ENCODE measurements at regions not wholly inside any gene's neighbourhood (a gene's known extent, or its start where the extent isn't known, plus 50 kb on each side); places are given as distances from the start of the nearest gene placed in this dataset.
A peak's percentile ranks its signal among the peaks of the same experiment; 100 is the strongest.

DNA sequence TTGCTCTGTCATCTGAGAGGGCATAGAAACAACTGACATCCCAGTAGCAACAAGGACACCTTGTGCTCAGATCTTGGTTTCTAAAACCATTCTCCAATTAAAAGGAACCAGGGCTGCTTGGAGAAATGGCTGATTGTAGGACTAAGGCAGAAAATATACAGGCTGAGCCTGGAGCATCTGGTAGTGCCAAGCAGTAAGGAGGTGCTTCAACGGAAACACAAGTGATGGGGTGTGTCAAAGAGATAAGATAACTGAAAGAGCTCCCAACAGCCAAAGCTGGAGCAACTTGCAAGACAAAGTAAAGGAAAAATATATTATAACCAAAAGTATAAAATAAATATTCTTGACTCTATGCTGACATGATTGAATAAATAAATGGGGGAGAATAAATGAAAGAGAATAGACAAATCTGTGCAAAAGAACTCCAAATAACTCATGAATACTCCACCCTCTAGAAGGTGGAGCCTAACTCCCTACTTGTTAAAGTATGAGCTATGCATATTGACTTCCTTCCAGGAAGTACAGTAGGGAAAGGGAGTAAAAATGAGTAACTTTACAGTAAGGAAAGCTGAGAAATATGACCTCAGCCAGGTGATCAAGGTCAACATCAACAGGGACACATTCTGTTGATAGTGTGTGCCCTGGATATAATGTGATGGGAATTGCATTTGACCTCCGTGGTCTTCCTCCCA, 162.4 kb downstream of the NOC3L start:
- DNase-seq (no peak), ATAC-seq (peak; percentile 87)
- Histone ChIP-seq H3K36me3 (ENCODE audit: low read depth) (no peaks in the 10 kb centered on the region), H3K4me1 (ENCODE audit: low read depth) (no peaks in the 10 kb centered on the region), H3K9me3 (no peaks in the 10 kb centered on the region), H3K4me3 (no peak overlapping the region)
- TF ChIP-seq, protein P1, sequence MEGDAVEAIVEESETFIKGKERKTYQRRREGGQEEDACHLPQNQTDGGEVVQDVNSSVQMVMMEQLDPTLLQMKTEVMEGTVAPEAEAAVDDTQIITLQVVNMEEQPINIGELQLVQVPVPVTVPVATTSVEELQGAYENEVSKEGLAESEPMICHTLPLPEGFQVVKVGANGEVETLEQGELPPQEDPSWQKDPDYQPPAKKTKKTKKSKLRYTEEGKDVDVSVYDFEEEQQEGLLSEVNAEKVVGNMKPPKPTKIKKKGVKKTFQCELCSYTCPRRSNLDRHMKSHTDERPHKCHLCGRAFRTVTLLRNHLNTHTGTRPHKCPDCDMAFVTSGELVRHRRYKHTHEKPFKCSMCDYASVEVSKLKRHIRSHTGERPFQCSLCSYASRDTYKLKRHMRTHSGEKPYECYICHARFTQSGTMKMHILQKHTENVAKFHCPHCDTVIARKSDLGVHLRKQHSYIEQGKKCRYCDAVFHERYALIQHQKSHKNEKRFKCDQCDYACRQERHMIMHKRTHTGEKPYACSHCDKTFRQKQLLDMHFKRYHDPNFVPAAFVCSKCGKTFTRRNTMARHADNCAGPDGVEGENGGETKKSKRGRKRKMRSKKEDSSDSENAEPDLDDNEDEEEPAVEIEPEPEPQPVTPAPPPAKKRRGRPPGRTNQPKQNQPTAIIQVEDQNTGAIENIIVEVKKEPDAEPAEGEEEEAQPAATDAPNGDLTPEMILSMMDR (IDR thresholded peaks at IDR 0.05): no peak
- intact Hi-C loops (cut with DNase I, micrococcal nuclease): no loop called here

DNA sequence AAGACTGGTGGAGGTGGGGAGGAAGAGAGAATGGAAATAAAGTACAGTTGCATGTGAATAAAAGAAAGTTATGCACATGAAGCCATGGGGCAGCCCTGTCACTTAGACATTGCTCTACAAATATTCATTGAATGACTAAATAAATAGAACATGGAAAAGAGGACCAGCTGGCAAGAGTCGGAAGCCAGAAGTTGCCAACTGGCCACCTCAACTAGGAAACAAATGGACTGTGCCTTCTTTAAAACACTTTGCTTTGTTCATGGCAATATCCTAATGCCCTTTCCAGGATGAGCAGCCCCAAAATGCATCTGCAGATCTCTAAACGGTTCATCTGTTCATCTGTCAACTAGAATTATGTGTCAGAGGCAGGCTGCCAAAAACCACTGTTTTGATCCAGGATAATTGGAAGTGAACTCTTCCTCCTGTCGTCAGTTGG, 157.3 kb downstream of the NOC3L start:
- peak in 1 of 3 donors; percentile 23 for DNase-seq
- no peak for ATAC-seq
- intact Hi-C loops (cut with DNase I, micrococcal nuclease): no loop called here
- TF ChIP-seq, protein P1 (IDR thresholded peaks at IDR 0.05): no peak
- H3K36me3 ChIP-seq (ENCODE audit: low read depth): no peaks in the 10 kb centered on the region
- no peaks in the 10 kb centered on the region for H3K9me3 ChIP-seq
- no peaks in the 10 kb centered on the region for H3K4me1 ChIP-seq (ENCODE audit: low read depth)
- no peak overlapping the region for H3K4me3 ChIP-seq

GRCh38 chr10:94206176-94206575, 156.6 kb downstream of the NOC3L start:
- Histone ChIP-seq H3K4me3 (no peak overlapping the region), H3K4me1 (ENCODE audit: low read depth) (no peaks in the 10 kb centered on the region), H3K9me3 (no peaks in the 10 kb centered on the region), H3K36me3 (ENCODE audit: low read depth) (no peaks in the 10 kb centered on the region)
- TF ChIP-seq, protein P1 (IDR thresholded peaks at IDR 0.05): no peak
- no peak for DNase-seq
- no peak for ATAC-seq
- intact Hi-C loops (cut with DNase I, micrococcal nuclease): no loop called here

DNA sequence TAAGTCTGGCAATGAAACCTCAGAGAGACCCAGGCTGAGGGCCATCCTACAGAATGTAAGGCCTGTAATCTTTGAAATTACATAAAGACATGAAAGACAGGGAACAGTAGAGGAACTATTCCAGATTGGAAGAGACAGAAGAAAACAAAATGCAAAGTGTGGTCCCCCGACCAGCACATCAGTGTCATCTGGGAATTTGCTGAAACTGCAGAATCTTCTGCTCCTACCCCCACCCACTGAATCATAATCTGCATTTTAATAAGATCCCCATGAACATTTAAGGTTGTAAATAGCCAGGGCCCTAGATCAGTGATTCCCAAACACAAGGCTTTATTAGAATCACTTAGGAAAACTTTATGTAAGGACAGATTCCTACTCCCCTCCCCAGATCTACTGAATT, 154.4 kb downstream of the NOC3L start:
- no peaks in the 10 kb centered on the region for H3K4me1 ChIP-seq (ENCODE audit: low read depth)
- TF ChIP-seq, protein P1 (IDR thresholded peaks at IDR 0.05): no peak

DNA sequence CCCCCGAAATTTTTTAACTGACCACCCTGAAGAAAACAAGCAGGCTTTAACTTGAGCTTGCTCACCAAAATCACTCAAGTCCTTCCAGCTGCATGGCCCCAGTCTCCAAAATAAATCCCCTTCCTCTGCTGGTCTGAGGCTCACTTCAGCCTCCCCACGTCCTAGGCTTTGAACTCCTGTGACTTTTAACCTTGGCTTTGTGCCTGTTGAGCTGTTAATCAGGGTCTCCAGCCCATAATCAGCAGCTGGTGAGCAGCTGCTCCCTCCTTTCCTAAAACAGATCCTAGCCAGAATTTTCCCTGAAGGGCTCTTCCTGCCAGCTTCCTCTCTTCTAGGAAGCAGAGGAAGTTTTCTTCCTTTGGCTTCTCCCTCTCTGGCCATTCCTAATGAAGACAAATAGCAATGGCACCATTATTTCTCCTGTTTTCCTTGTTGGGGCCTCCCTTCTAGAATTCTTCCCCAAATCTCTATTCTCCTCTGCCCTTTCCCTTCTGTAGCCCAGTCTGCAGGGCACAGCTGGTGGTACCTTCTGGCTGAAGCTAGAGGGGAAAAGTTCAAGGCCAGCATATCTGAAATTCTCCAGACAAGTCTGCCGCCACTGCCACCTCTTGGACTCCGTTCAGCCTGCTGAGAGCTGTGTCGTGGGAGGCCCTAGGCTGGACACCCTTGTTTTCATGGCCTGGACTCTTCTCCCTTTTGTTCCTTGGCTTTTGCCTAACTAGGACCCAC, 152.1 kb downstream of the NOC3L start:
- ATAC-seq: no peak
- no peak for DNase-seq
- H3K4me3 ChIP-seq: no peak overlapping the region
- intact Hi-C loops (cut with DNase I, micrococcal nuclease): no loop called here
- H3K36me3 ChIP-seq (ENCODE audit: low read depth): no peaks in the 10 kb centered on the region
- TF ChIP-seq, protein P1 (IDR thresholded peaks at IDR 0.05): no peak
- H3K9me3 ChIP-seq: no peaks in the 10 kb centered on the region
- H3K4me1 ChIP-seq (ENCODE audit: low read depth): no peaks in the 10 kb centered on the region

More for the DNA sequence above, 154.4 kb downstream of the NOC3L start:
- Histone ChIP-seq H3K4me3 (no peak overlapping the region), H3K9me3 (no peaks in the 10 kb centered on the region), H3K36me3 (ENCODE audit: low read depth) (no peaks in the 10 kb centered on the region)
- DNase-seq: no peak
- intact Hi-C loops (cut with DNase I, micrococcal nuclease): no loop called here
- no peak for ATAC-seq

Measured in mucosa of descending colon (tissue), 3 donors.